Neural progenitor cell (in vitro differentiated cells): ENCODE measurements at regions not wholly inside any gene's neighbourhood (a gene's known extent, or its start where the extent isn't known, plus 50 kb on each side); places are given as distances from the start of the nearest gene placed in this dataset.

Source experiments
- EZH2 ChIP-seq: fragments of 200-600 bp; sonication (generic); IDR thresholded peaks from 2 replicates; pipeline ENCODE4 v1.6.1; 2017; ENCODE audit warnings: antibody characterized with exemption, mild to moderate bottlenecking, moderate library complexity
- TF ChIP-seq, protein P1 (sequence below): fragments of 200-600 bp; sonication (generic); IDR thresholded peaks from 2 replicates; pipeline ENCODE4 v1.5.1; 2017; ENCODE audit warnings: antibody characterized with exemption, mild to moderate bottlenecking

DNA sequence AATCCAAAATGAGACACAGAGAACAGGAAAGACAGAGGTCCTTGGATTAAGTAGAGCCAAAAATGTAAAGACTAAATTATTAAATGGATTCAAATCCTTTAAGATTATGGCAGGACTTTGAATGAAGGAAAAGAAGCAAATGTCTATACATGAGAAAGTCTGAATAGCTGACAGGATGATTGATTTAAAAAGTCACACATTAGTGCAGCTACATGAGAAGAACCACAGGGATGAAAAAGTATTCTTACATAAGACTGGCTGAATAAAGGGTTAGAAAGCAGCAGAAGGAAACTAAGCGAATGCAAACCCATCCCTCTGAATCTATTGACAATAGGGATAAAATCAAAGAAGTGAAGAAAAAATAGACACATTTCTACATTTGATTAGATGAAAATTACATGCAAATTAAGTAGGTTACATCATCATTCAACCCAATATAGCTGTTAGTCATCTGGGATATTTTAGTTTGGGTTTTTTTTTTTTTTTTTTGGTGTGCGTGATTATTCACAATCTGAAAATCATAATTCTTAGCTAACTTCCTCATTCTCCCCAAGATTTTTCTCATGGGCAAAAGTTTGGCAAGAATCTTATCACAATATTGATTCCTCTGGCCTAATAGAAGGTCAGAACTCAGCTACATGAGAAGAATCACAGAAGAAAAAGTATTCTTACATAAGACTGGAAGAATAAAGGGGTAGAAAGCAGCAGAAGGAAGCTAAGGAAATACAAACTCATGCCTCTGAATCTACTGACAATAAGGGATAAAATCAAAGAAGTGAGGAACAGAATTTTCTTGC lies 845.4 kb downstream of the HACE1 start:
- TF ChIP-seq, protein P1, sequence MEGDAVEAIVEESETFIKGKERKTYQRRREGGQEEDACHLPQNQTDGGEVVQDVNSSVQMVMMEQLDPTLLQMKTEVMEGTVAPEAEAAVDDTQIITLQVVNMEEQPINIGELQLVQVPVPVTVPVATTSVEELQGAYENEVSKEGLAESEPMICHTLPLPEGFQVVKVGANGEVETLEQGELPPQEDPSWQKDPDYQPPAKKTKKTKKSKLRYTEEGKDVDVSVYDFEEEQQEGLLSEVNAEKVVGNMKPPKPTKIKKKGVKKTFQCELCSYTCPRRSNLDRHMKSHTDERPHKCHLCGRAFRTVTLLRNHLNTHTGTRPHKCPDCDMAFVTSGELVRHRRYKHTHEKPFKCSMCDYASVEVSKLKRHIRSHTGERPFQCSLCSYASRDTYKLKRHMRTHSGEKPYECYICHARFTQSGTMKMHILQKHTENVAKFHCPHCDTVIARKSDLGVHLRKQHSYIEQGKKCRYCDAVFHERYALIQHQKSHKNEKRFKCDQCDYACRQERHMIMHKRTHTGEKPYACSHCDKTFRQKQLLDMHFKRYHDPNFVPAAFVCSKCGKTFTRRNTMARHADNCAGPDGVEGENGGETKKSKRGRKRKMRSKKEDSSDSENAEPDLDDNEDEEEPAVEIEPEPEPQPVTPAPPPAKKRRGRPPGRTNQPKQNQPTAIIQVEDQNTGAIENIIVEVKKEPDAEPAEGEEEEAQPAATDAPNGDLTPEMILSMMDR = no peak
- no peak for TF ChIP-seq EZH2
